ENCODE measurements at regions not wholly inside any gene's neighbourhood (a gene's known extent, or its start where the extent isn't known, plus 50 kb on each side); places are given as distances from the start of the nearest gene placed in this dataset.

- CTCF ChIA-PET: no interaction called here
- H3K27me3 Mint-ChIP-seq: no peaks in the 10 kb centered on the region
- no peaks in the 10 kb centered on the region for H3K4me1 Mint-ChIP-seq (ENCODE audit: low read depth)
- intact Hi-C loops (cut with micrococcal nuclease): no loop called here
- ATAC-seq (no peak), DNase-seq (no peak)
- no peak overlapping the region for H3K4me3 Mint-ChIP-seq
- no peaks in the 10 kb centered on the region for H3K9me3 Mint-ChIP-seq
- no peaks in the 10 kb centered on the region for H3K36me3 Mint-ChIP-seq (ENCODE audit: low read depth)
- POLR2A ChIA-PET: no interaction called here
- no peak overlapping the region for H3K27ac Mint-ChIP-seq
- no peak for TF ChIP-seq CTCF (IDR thresholded peaks at IDR 0.05)
Measured at GRCh38 chr4:66640233-66640990, 904.9 kb downstream of the CENPC start.

- H3K4me1 Mint-ChIP-seq (ENCODE audit: low read depth): no peaks in the 10 kb centered on the region
- TF ChIP-seq CTCF (IDR thresholded peaks at IDR 0.05): no peak
- no peaks in the 10 kb centered on the region for H3K27me3 Mint-ChIP-seq
- H3K27ac Mint-ChIP-seq: no peak overlapping the region
- ATAC-seq (no peak), DNase-seq (no peak)
- no peak overlapping the region for H3K4me3 Mint-ChIP-seq
- POLR2A ChIA-PET: no interaction called here
- CTCF ChIA-PET: no interaction called here
- intact Hi-C loops (cut with micrococcal nuclease): no loop called here
- no peaks in the 10 kb centered on the region for H3K9me3 Mint-ChIP-seq
- H3K36me3 Mint-ChIP-seq (ENCODE audit: low read depth): no peaks in the 10 kb centered on the region
Measured at GRCh38 chr4:66639361-66639760, 905.9 kb downstream of the CENPC start.

GRCh38 chr4:66636349-66636748 lies 909.0 kb downstream of the CENPC start:
- intact Hi-C loops (cut with micrococcal nuclease): no loop called here
- no peaks in the 10 kb centered on the region for H3K36me3 Mint-ChIP-seq (ENCODE audit: low read depth)
- CTCF ChIA-PET: no interaction called here

GRCh38 chr4:66633477-66633876 lies 911.8 kb downstream of the CENPC start:
- Mint-ChIP-seq H3K27me3 (no peaks in the 10 kb centered on the region), H3K36me3 (ENCODE audit: low read depth) (no peaks in the 10 kb centered on the region), H3K27ac (no peak overlapping the region), H3K9me3 (no peaks in the 10 kb centered on the region), H3K4me3 (no peak overlapping the region), H3K4me1 (ENCODE audit: low read depth) (no peaks in the 10 kb centered on the region)
- POLR2A ChIA-PET: no interaction called here
- ATAC-seq: no peak
- CTCF ChIA-PET: no interaction called here
- no peak for TF ChIP-seq CTCF (IDR thresholded peaks at IDR 0.05)
- intact Hi-C loops (cut with micrococcal nuclease): no loop called here
- no peak for DNase-seq

More at GRCh38 chr4:66636349-66636748, 909.0 kb downstream of the CENPC start:
- DNase-seq (no peak), ATAC-seq (no peak)
- H3K4me3 Mint-ChIP-seq: no peak overlapping the region
- no peaks in the 10 kb centered on the region for H3K4me1 Mint-ChIP-seq (ENCODE audit: low read depth)
- POLR2A ChIA-PET: no interaction called here
- H3K27ac Mint-ChIP-seq: no peak overlapping the region
- no peaks in the 10 kb centered on the region for H3K27me3 Mint-ChIP-seq
- no peaks in the 10 kb centered on the region for H3K9me3 Mint-ChIP-seq
- TF ChIP-seq CTCF (IDR thresholded peaks at IDR 0.05): no peak

- H3K36me3 Mint-ChIP-seq (ENCODE audit: low read depth): no peaks in the 10 kb centered on the region
- no peak overlapping the region for H3K4me3 Mint-ChIP-seq
- ATAC-seq: no peak
- ChIA-PET POLR2A (no interaction called here), CTCF (no interaction called here)
- no peaks in the 10 kb centered on the region for H3K4me1 Mint-ChIP-seq (ENCODE audit: low read depth)
- H3K9me3 Mint-ChIP-seq: no peaks in the 10 kb centered on the region
- intact Hi-C loops (cut with micrococcal nuclease): no loop called here
- no peak for TF ChIP-seq CTCF (IDR thresholded peaks at IDR 0.05)
- no peaks in the 10 kb centered on the region for H3K27me3 Mint-ChIP-seq
- H3K27ac Mint-ChIP-seq: no peak overlapping the region
- DNase-seq: no peak
Measured at GRCh38 chr4:66629927-66630326, 915.4 kb downstream of the CENPC start.

All from activated CD8-positive, alpha-beta T cell treated with anti-CD3 and anti-CD28 coated beads for 36 hours (primary cell).